HUES6 (cell line): ENCODE measurements at regions not wholly inside any gene's neighbourhood (a gene's known extent, or its start where the extent isn't known, plus 50 kb on each side); places are given as distances from the start of the nearest gene placed in this dataset.

Experiments used
- H3K27ac ChIP-seq: 2 replicates; pipeline ENCODE4 v1.7.0; 2013; ENCODE audit warnings: low read depth, mild to moderate bottlenecking, low read length, inconsistent platforms
- H3K27me3 ChIP-seq: 2 replicates; pipeline ENCODE4 v1.6.1; 2013; ENCODE audit warnings: low read length; ENCODE audit not compliant: control insufficient read depth, insufficient read depth
- H3K36me3 ChIP-seq: 2 replicates; pipeline ENCODE4 v1.6.1; 2013; ENCODE audit warnings: low read length; ENCODE audit not compliant: control insufficient read depth, insufficient read depth
- H3K4me1 ChIP-seq: 2 replicates; pipeline ENCODE4 v1.6.1; 2013; ENCODE audit warnings: low read length; ENCODE audit not compliant: control insufficient read depth, insufficient read depth
- H3K4me3 ChIP-seq: 2 replicates; pipeline ENCODE4 v1.5.1; 2013; ENCODE audit warnings: low read depth, low read length
- H3K9ac ChIP-seq: one replicate; pipeline ENCODE4 v1.6.1; 2013; ENCODE audit warnings: mild to moderate bottlenecking, low read length
- H3K9me3 ChIP-seq: 2 replicates; pipeline ENCODE4 v1.6.1; 2013; ENCODE audit warnings: low read depth, low read length; ENCODE audit not compliant: control insufficient read depth, insufficient read depth

- no peaks in the 10 kb centered on the region for H3K36me3 ChIP-seq
- no peaks in the 10 kb centered on the region for H3K27me3 ChIP-seq
- H3K9me3 ChIP-seq = no peaks in the 10 kb centered on the region
- no peaks in the 10 kb centered on the region for H3K4me1 ChIP-seq
- no peak overlapping the region for H3K27ac ChIP-seq
- H3K9ac ChIP-seq = no peak overlapping the region
- no peak overlapping the region for H3K4me3 ChIP-seq
These were observed 70.3 kb upstream of the TARS1 start for GRCh38 chr5:33370466-33370859.

GRCh38 chr5:33371660-33372059, 69.1 kb upstream of the TARS1 start:
- Histone ChIP-seq H3K36me3 (no peaks in the 10 kb centered on the region), H3K4me1 (no peaks in the 10 kb centered on the region), H3K27ac (no peak overlapping the region)

GRCh38 chr5:33372721-33373472, 67.9 kb upstream of the TARS1 start:
- no peak overlapping the region for H3K9ac ChIP-seq
- H3K4me3 ChIP-seq = no peak overlapping the region
- no peak overlapping the region for H3K27ac ChIP-seq
- H3K27me3 ChIP-seq = no peaks in the 10 kb centered on the region
- no peaks in the 10 kb centered on the region for H3K4me1 ChIP-seq
- no peaks in the 10 kb centered on the region for H3K9me3 ChIP-seq
- H3K36me3 ChIP-seq = no peaks in the 10 kb centered on the region

More at GRCh38 chr5:33371660-33372059, 69.1 kb upstream of the TARS1 start:
- H3K9me3 ChIP-seq = no peaks in the 10 kb centered on the region
- H3K4me3 ChIP-seq = no peak overlapping the region
- H3K27me3 ChIP-seq = no peaks in the 10 kb centered on the region
- no peak overlapping the region for H3K9ac ChIP-seq

- Histone ChIP-seq H3K27me3 (no peaks in the 10 kb centered on the region), H3K9ac (no peak overlapping the region), H3K36me3 (no peaks in the 10 kb centered on the region), H3K4me1 (no peaks in the 10 kb centered on the region), H3K9me3 (no peaks in the 10 kb centered on the region), H3K4me3 (no peak overlapping the region), H3K27ac (no peak overlapping the region)
These were observed 64.9 kb upstream of the TARS1 start for GRCh38 chr5:33375900-33376299.

GRCh38 chr5:33379757-33380156, 61.0 kb upstream of the TARS1 start:
- no peaks in the 10 kb centered on the region for H3K36me3 ChIP-seq
- H3K27ac ChIP-seq = no peak overlapping the region
- no peak overlapping the region for H3K4me3 ChIP-seq
- H3K9me3 ChIP-seq = peaks cover 5% of the 10 kb centered on the region
- no peaks in the 10 kb centered on the region for H3K4me1 ChIP-seq
- no peak overlapping the region for H3K9ac ChIP-seq
- H3K27me3 ChIP-seq = no peaks in the 10 kb centered on the region

GRCh38 chr5:33381243-33381642, 59.5 kb upstream of the TARS1 start:
- Histone ChIP-seq H3K27me3 (no peaks in the 10 kb centered on the region), H3K4me1 (no peaks in the 10 kb centered on the region), H3K27ac (no peak overlapping the region), H3K36me3 (no peaks in the 10 kb centered on the region), H3K9me3 (peaks cover 19% of the 10 kb centered on the region), H3K9ac (no peak overlapping the region), H3K4me3 (no peak overlapping the region)
